ENCODE measurements at regions not wholly inside any gene's neighbourhood (a gene's known extent, or its start where the extent isn't known, plus 50 kb on each side); places are given as distances from the start of the nearest gene placed in this dataset.
"Not testable (repeated sequence)": the region's sequence is repeated elsewhere in the genome, so short reads cannot be mapped to it uniquely, and the experiment has no call there.

GRCh38 chr10:35971397-35971796 is 329.3 kb upstream of the FZD8 start:
- ATAC-seq, result no peak
- Histone ChIP-seq H3K27ac (no peak overlapping the region), H3K36me3 (no peaks in the 10 kb centered on the region), H3K4me1 (no peaks in the 10 kb centered on the region), H3K9me3 (peaks cover 0 to 12% (median 0%) of the 10 kb centered on the region in 11 donors), H3K27me3 (no peaks in the 10 kb centered on the region), H3K4me3 (no peak overlapping the region)
- no peak for TF ChIP-seq CTCF (IDR thresholded peaks at IDR 0.05)
- DNase-seq, result no peak
- intact Hi-C loops (cut with DNase I), result no loop called here
- 88 to 89% methylated on average over 2 of the region's 2 CpGs for WGBS, 2 donors

- H3K4me3 ChIP-seq, result no peak overlapping the region
- DNase-seq (no peak), ATAC-seq (no peak)
- peaks cover 0 to 14% (median 2%) of the 10 kb centered on the region in 9 donors for H3K4me1 ChIP-seq
- no peaks in the 10 kb centered on the region for H3K36me3 ChIP-seq
- peaks cover 0 to 15% (median 0%) of the 10 kb centered on the region in 11 donors for H3K9me3 ChIP-seq
- 98 to 99% methylated on average over 1 of the region's 1 CpG for WGBS, 2 donors
- H3K27ac ChIP-seq, result no peak overlapping the region
- H3K27me3 ChIP-seq, result no peaks in the 10 kb centered on the region
- no peak for TF ChIP-seq CTCF (IDR thresholded peaks at IDR 0.05)
- intact Hi-C loops (cut with DNase I), result no loop called here
Observed at GRCh38 chr10:35963685-35964084, 321.6 kb upstream of the FZD8 start.

- peaks cover 0 to 20% (median 5%) of the 10 kb centered on the region in 9 donors for H3K4me1 ChIP-seq
- H3K9me3 ChIP-seq, result peaks cover 0 to 7% (median 0%) of the 10 kb centered on the region in 11 donors
- ATAC-seq, result no peak
- H3K27ac ChIP-seq, result no peak overlapping the region
- no peaks in the 10 kb centered on the region for H3K27me3 ChIP-seq
- DNase-seq, result no peak
- no peak for TF ChIP-seq CTCF (IDR thresholded peaks at IDR 0.05)
- H3K4me3 ChIP-seq, result no peak overlapping the region
- intact Hi-C loops (cut with DNase I), result no loop called here
- no peaks in the 10 kb centered on the region for H3K36me3 ChIP-seq
- 95 to 100% methylated on average over 3 of the region's 3 CpGs for WGBS, 2 donors
Observed at GRCh38 chr10:35961501-35961900, 319.4 kb upstream of the FZD8 start.

GRCh38 chr10:35959252-35959651 is 317.2 kb upstream of the FZD8 start:
- no peaks in the 10 kb centered on the region for H3K9me3 ChIP-seq

GRCh38 chr10:35958609-35959008 is 316.5 kb upstream of the FZD8 start:
- Histone ChIP-seq H3K4me1 (peaks cover 0 to 20% (median 5%) of the 10 kb centered on the region in 9 donors), H3K27ac (peak overlapping the region in 1 of 10 donors; percentile 57)
- H3K9me3 ChIP-seq; H3K27me3 ChIP-seq; DNase-seq; intact Hi-C loops (cut with DNase I); H3K36me3 ChIP-seq; H3K4me3 ChIP-seq: not testable (repeated sequence)
- ATAC-seq, result peak in 2 of 8 donors; percentile 33 to 42

More at GRCh38 chr10:35959252-35959651, 317.2 kb upstream of the FZD8 start:
- peak in 3 of 8 donors; percentile 48 to 66 (median 49) for ATAC-seq
- Histone ChIP-seq H3K27me3 (no peaks in the 10 kb centered on the region), H3K36me3 (no peaks in the 10 kb centered on the region), H3K4me3 (no peak overlapping the region), H3K4me1 (peaks cover 0 to 20% (median 5%) of the 10 kb centered on the region in 9 donors), H3K27ac (peak overlapping the region in 3 of 10 donors; percentile 9 to 57 (median 29))
- DNase-seq, result no peak
- intact Hi-C loops (cut with DNase I), result no loop called here
- no peak for TF ChIP-seq CTCF (IDR thresholded peaks at IDR 0.05)
- 43 to 63% methylated on average over 7 of the region's 7 CpGs for WGBS, 2 donors

Measured in heart right ventricle (tissue), 16 donors.